HG03469 (cell line): ENCODE measurements at regions not wholly inside any gene's neighbourhood (a gene's known extent, or its start where the extent isn't known, plus 50 kb on each side); places are given as distances from the start of the nearest gene placed in this dataset.

Experiments used
- ATAC-seq: cut with Tn5 transposase; IDR thresholded peaks from one replicate; pipeline ENCODE4 v1.9.1; 2021; ENCODE audit warnings: mild to moderate bottlenecking, moderate library complexity, moderate number of reproducible peaks; ENCODE audit not compliant: unreplicated experiment

DNA sequence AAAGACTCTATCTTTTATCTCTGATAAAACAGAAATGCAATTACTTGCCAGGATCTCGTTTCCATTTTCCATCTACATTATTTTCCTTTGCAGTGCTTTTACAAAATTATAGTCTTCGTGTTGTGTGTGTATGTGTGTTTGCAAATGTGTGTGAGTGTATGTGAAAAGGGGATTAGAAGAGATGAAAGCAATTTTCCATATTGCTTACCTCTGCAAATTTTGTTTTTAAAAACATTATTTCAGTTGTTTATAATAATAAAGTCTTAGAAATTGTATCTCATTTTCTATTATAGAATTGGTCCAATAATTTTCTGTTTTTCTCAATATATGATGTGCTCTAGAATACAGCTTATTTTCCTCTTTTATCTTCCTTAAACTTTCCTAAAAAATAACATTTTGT, 421.3 kb upstream of the ANKRD30A start:
- no peak for ATAC-seq

DNA sequence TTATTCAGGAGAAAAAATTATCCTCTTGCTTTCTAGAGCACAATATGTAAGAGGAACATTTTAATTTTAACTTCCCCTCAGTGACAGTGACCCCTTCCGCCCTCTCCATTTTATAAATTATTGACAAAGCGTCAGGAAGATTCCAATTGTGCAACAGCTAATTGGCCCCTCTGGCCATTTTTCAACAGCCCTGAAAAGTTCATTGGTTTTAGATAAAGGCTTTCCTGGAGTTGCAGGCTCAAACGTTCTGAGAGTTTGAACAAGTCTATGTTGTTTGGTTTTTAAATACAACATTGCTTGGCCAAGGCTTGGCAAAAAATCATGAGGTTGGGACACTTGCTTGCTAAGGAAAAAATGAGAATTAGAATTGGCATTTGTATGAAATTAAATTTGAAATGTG, 422.2 kb upstream of the ANKRD30A start:
- no peak for ATAC-seq

DNA sequence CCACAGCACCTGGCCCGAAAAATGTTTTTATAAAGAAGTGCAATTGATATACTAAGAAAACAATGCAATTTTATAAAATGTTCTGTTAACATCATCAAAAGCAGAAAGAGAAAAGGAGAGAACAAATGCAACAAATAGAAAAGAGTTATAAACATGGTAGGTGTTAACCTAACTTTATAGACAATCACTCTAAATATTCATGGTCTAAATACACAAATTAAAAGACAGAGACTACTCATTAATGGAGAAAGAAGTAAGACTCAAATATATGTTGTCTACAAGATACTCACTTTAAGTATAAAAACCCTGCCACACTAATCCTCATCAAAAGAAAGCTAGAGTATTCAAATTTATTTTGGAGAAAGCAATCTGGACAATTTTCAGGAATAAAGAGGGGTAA, 425.3 kb upstream of the ANKRD30A start:
- no peak for ATAC-seq

DNA sequence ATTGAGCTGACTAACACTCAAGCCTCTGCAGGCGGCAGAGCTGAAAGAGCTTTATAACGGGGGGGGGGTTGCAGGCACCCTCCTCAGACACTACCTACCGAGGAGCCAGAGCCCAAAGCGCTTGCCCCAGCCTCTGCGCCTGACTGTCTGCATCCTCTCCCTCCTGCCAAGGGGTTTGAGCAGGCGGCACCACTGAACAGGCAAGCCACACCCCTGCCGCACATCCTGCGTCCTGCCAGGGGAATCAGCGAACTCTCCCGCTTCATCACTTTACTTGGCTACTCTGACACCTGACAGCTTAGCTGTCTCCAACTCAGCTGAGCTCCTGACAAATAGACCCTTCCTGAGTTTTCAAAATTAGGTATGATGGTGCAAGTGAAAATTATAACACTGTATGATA, 432.6 kb upstream of the ANKRD30A start:
- no peak for ATAC-seq

DNA sequence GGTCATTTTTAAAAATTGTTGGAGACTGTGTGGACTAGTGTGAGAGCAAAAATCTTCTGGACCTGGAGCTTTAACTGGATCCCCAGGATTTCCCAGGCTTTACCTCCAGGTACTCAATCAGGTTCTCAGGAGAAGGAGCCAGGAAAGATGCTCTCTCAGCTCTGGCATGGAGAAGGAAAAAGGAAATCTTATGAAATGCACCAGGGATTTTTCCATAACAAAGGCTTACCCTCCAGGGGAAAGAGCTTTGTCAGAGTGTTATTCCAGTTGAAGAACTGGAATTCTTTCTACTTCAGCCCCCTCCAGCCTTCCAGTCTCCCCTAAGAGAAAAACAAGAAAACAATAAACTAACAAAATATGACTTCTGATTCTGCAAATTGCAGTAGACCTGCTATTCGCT, 436.7 kb upstream of the ANKRD30A start:
- no peak for ATAC-seq

DNA sequence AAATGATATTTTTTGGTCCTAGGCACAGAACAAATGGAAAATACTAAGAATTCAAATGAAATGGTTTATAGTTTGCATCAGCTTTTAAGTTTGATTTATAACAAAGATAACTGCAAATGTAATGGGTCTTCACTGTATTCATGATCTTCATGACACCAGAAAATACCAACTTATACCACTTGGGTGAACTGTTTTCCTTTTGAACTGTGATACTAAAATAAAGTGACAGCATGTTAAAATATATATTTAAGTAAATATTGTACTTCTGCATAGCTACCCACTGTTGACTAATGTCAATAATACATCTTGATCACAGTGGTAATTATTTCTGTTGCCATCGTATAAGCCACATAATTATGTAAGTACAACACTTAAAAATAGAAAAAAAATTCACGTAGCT, 442.0 kb upstream of the ANKRD30A start:
- ATAC-seq = no peak

DNA sequence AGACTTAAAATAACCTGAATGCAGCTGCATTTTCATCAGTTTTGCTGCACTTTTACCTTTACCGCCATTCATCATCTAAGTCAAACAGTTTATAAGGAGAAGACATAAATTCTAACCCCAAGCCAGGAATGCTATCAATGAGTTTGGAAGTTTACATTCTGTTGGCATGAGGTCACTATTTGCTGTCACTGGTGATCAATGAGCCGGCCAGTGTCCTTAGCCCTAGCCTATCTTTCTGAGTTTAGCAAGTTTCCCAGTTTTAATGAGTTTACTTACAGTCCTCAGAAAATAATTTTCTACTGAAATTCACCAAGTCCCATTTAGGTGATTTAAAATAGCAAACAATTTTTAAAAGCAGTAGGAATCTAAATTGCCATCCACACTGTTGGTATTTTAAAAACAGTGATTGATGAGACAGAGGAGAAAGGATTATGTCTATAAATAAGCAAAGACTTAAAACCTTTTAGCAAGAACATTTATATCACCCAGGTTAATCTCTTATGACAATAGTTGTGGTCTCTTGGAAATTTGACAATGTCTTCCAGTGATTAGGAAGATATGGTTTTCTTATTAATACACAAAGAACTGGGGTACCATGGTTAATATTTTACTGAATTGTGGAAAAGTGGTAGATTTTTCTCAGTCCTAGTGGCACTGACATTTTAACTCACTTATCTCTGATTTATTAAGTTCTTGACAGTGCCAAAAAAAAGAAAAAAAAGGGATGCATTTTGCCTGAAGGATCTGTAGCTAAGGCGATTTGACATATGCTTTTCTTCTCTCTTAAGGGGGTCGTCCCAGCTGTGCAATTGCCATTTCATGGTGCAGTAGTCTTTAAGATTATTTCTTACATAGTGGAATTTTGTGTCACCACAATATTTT, 443.4 kb upstream of the ANKRD30A start:
- no peak for ATAC-seq

DNA sequence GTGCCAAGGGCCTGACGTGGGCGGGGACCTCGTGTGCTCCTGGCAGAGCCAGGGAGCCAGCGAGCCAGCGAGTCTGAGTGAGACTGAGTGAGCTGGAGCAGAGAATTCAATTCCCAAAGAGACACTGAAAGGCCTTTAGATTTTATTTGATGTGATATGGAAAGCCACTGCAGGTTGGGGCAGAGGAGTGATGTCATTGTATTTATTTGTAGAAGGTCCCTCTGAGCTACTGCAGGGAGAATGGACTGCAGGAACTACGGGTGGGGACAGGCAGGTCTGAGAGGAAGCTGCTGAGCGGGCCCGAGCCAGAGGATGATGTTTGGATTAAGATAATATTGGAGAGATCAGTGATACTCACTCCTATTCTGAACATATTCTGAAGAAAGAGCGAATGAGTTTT, 445.8 kb upstream of the ANKRD30A start:
- ATAC-seq = no peak

DNA sequence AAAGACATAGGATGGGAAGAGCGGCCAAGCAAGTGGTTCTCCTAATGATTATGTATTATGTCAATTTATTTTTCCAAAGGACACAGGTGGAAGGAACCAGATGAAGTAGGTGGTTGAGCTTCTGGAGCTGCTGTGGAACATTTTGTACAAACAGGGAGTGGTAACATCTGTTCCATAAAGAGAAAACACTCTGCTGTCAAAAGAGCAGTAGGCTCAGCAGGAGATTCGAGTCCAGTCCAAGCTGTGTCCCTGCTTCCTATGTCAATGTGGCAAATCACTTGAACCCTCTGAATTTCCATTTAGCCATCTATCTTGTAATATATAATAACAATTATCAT, 448.0 kb upstream of the ANKRD30A start:
- ATAC-seq = no peak

DNA sequence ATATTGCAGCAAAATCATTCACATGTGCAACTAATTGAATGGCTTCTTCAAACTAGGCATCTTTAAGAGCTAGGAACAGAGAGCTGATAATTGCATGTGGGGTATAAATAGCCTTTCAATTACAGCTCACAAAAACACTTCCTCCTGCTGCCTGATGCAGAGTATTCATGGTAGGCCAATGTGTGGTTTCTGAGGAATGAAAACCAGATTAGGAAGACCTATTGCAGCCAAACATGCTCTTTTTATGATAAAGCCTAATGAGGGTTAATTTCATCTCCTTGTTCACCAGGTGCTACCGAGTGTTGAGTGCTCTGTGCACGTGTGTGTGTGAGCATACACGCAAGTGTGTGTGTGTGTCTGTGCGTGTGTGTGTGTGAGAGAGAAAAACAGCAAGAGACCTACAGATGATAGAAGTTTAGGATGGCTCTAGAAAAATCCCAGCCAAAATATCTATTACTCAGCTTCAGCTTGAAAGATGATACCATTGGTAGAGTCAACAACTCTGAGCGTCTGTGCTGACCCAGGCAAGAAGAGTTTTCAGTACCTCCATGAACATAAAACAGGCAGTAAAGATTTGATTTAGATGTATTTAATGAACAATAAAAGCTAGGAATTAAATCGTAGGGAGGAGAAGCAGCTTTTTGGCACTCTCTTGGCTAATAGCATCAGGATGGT, 448.5 kb upstream of the ANKRD30A start:
- ATAC-seq = no peak

DNA sequence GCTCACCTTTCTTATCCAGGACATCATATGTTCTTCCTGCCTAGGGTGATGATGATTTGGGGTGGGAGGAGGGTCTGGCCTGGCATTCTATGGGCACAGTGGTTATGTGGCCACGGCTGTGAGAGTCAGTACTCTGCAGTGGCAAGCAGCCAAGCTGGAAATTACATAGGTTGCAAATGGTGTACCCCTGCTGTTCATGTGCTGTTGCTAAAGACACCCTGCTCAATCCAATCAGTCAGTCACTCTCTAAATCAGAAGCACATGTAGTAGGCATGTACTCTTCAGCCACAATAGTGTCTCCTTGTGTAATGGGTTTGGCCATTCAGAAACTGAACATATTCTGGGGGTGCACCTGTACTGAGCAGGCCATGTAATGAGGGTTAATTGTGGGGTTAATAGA, 449.1 kb upstream of the ANKRD30A start:
- ATAC-seq = no peak

DNA sequence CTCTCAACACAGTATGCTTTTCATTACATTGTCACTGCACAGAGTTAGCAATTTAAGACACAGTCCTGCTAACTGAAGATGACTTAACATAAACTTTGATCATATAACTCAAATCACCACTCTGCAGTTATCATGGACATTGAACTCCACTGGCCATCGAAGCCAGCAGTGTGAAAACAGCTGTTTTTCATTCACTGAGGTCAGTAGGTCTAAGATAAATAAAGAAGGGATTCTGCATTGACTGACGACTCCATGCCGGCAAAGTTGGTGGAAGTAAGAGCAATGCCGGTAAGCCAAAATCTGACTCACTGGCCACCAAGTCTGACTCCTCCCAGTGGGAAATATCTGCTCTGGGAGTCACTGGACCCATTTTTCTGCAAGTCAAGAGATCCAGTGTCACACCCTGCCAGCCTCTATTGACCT, 449.9 kb upstream of the ANKRD30A start:
- ATAC-seq = no peak

DNA sequence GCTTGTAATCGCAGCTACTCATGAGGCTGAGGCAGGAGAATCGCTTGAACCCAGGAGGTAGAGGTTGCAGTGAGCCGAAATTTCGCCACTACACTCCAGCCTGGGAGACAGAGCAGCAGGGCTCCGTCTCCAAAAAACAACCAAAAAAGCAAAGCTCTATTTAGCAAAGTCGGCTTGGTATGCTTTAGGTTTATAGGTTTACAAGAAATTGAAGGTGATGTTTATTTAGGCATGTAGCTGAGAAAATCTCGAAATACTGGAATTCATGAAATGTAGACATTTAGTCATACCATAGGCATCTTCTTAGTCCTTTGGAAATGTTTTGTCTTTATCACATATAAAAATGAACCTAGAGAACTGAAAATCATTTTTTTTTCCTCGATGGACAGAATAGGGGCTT, 453.8 kb upstream of the ANKRD30A start:
- ATAC-seq = no peak

DNA sequence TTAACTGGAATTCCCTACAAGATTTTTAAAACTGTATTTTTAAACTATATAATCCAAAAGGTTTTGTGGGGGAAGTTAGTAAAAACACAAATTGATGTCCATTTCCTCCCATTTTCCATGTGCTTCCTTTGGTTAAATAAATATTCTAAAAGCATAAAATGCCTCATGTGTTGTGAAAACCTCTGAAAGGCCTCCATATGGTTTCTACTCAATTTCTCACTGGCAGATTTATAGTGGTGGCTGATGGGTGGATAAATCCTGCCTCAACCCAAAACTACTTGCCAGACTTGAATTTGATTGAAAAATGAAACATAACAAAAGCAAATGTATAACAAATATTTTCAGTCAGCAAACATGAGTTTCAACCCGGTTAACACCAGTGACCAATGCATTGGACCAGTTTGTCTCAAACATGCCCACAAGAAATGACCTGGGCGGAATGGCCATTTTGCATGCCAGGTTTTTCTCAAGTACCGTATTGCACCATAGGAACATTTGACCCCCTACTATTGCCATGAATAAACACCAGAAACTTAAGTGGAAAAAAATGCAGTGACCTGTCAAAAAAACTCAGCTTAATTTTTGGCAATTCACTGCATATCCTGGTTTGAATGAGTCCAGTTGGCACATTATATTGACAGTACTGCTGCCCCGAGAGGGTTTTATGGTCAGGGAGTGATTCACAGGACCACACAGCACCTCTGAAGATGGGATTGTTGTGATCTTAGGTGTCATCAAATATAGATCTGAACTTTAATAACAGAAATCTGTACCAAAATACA, 454.6 kb upstream of the ANKRD30A start:
- ATAC-seq = no peak

DNA sequence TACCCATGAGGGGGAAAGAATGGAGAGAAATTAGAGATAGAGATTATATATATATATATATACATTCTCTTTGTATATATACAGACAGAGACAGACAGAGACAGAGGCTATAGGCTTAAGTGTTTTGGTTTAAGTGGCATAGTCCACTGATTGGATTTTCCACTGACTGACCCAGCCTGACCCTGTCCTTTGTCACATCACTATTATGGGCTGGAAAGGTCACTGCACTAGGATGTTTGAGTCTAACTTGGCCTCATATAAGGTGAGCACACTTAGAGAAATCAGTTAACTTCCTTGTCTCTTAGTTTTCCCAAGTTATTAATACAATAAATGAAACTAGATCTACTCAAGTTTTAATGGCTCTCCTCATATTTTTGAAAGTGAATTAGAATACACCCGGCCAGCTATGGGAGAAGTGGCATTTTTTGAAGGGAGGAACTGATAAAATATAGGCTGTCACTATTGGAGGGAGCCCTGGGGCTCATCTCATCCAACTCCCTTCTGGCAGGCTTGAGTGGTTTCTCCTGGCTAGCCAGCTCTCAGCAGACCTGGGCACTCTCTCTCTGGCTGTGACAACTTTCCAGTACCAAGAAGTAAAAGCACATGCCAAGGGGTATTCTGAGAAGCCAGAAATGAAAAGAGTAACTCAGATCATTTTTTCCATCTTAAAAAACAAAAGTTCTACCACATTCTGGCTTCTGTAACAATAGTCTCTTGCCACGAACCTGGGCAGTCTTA, 455.6 kb upstream of the ANKRD30A start:
- no peak for ATAC-seq

DNA sequence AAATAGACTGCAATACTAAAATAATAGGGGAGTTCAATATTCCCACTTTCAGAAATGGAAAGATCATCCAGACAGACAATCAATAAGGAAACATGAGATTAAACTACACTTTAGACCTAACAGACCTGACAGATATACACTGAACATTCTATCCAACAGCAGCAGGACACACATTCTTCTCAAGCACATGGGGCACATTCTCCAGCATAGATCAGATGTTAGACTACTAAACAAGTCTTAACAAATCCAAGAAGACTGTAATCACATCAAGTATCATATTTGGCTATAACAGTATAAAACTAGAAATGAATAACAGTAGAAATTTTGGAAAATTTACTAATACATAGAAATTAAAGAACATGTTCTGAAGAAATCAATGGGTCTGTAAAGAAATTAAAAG, 458.9 kb upstream of the ANKRD30A start:
- no peak for ATAC-seq

DNA sequence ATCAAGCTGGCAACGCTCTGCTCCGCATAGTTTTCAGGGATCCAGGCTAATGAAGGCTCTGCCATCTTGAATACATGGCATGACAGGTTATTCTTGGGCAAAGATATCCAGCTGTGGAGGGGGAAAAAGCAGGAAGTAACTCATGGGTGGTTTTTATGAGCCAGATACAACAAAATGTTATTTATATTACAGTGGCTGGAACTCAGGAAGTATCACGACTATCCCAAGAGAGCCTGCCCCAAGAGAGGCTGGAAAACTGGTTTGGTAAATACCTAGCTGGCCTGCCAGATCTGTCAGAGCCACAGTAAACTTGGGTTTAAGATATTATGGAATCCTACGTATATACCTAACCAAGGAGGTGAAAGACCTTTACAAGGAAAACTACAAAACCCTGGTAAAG, 462.8 kb upstream of the ANKRD30A start:
- ATAC-seq = no peak

DNA sequence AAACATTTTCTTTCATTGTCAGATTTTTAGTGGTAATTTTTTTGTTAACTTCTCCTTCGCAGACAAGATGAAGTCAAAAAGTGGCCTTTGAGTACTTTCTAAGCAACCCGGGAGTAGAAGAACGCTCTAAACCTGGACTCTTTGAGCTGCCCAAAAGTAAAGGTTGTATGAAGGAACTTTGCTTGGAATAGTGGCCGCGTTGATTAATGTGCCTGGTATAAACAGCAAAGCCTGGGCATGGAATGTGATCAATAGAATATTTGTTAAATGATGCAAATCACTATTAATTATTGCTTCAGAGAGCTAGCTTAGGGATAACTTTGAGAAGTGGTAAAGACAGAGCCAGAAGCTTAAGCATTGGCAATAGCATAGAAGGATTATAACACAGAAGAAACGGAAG, 475.1 kb upstream of the ANKRD30A start:
- ATAC-seq = no peak

DNA sequence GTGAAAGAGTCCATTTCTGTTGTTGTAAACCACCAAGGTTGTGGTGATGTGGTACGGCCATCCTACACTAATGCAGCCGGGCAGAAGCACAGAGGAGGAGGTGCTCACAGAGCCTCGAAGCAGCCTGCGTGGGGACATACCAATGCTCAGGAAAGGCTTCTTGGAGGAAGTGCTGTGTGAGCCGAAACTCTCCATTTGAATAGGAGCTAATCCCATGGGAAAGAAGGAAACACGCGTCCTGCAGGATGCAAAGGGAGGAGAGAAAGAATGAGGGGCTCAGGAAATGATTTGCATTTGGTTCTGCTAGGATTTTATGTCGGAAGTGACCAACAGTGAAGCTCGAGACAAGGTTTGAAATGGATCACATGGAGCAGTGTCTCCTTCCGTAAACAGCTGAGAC, 477.9 kb upstream of the ANKRD30A start:
- ATAC-seq = no peak

DNA sequence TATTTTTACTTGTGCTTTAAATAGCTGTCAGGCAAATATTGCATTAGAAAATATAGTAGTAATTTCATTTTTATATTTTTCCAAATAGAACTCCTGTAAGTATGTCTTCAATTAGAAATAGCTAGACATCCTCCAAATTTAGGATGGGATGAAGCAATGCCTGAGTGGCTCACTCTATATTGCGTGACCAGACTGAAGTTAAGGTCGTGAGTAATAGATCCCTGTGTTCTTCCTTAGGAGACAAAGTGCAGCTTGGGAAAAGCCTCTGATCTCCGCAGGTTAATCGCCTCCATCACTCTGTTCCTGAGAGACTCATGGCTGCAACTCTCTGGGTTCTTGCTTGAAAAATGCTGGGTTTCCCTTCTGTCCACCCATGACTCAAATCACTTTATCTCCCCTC, 484.8 kb upstream of the ANKRD30A start:
- ATAC-seq = no peak

DNA sequence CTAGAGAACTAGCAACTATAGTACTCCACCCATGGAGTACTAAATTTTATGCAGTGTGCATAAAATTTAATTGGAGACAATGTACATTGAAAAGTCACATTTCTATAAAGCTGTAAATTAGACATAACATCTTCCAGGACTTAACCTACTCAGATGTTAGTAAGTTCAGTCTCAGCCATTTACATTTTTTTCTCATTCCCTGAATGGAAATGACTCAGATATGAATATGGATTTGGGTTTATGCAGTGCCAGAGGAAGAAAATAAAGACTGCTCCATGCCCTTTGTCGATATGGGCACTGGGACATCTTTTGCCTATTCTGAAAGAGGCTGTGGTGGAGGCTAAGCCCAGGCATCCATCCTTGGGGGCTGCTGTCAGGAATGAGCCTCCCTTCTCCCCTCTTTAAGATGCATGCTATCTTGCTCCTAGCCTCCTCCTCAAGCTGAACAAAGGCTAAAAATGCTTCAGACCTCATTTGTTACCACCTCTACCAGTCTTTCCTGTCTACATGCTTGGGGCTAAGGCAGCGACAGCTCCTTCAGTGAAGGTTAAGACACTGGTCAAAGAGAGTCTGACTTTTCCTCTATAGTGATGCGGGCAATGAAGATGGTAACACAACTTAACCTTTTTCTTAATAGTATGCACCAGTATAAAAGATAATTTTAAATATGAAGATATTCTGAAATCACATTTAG, 486.8 kb upstream of the ANKRD30A start:
- ATAC-seq = no peak
